Esophagus squamous epithelium (tissue), 5 donors: ENCODE measurements at regions not wholly inside any gene's neighbourhood (a gene's known extent, or its start where the extent isn't known, plus 50 kb on each side); places are given as distances from the start of the nearest gene placed in this dataset.

Experiments used
- DNase-seq: peaks from one replicate; lab custom pipeline; 2025; lab: John Stamatoyannopoulos, UW
- H3K27ac ChIP-seq, 4 donors: fragments of 200-600 bp; sonication (generic); one replicate each; pipeline ENCODE4 v1.5.1; 2016 to 2019; ENCODE audit warnings: mild to moderate bottlenecking in 1 of 4
- H3K27me3 ChIP-seq, 4 donors: fragments of 200-600 bp; sonication (generic); 1 replicate in 3 of 4; 2 replicates in 1 of 4; pipeline versions ENCODE4 v1.5.1 to v1.6.0; 2017 to 2021; ENCODE audit warnings: antibody characterized with exemption in 1 of 4
- H3K36me3 ChIP-seq, 3 donors: fragments of 200-600 bp; sonication (generic); one replicate each; pipeline ENCODE4 v1.5.1; 2016 to 2019
- H3K4me1 ChIP-seq, 3 donors: fragments of 200-600 bp; sonication (generic); one replicate each; pipeline ENCODE4 v1.5.1; 2017 to 2019
- H3K4me3 ChIP-seq, 4 donors: fragments of 200-600 bp; sonication (generic); 1 replicate in 3 of 4; 2 replicates in 1 of 4; pipeline ENCODE4 v1.5.1; 2016 to 2019; ENCODE audit warnings: mild to moderate bottlenecking in 2 of 4, moderate library complexity in 1 of 4
- H3K9me3 ChIP-seq, 3 donors: fragments of 200-600 bp; sonication (generic); one replicate each; pipeline ENCODE4 v1.5.1; 2016 to 2019
- POLR2A ChIP-seq, 4 donors: fragments of 450-650 bp; IDR thresholded peaks; one replicate each; pipeline ENCODE4 v1.6.1; 2017; ENCODE audit warnings: antibody characterized with exemption in 4 of 4, mild to moderate bottlenecking in 4 of 4, moderate library complexity in 3 of 4
- WGBS, 2 donors: methylation state at CpG; one replicate each; pipeline ENCODE4 v1.1.5; 2018; 5-methylcytosine and 5-hydroxymethylcytosine counted together
- intact Hi-C: fragments of 100-400 bp; cut with DNase I; formaldehyde crosslinking; loops from one replicate; pipeline ENCODE4 v1.15.0; 2022
- TF ChIP-seq, protein P1 (sequence below), 6 experiments: fragments of 450-650 bp in 4 of 6; fragments of 200-600 bp in 2 of 6; sonication (generic) in 2 of 6; IDR thresholded peaks; one replicate each; pipeline ENCODE4 v1.5.1; 2016 to 2019; ENCODE audit warnings: antibody characterized with exemption in 6 of 6, mild to moderate bottlenecking in 4 of 6, moderate library complexity in 4 of 6
- donor health status: DM: yes; HTN: yes; CAD: no.

DNA sequence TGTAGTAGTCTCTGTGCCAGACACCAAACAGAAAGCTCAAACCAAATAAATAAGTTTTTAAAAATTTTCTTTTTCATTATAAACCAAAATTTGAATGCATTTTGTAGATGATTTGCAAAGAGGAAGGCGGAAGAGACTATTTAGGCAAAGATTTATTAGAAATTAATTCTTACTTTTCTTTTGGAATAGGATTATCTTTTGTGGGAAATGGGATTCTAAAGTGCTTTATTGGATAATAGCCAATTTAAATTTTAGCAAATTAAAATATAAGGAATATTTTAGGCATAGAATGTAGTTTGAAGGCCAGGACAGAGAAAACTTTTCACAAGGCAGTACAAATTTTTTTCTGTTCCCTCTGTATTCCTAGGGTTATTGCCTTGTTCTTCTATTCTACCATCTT lies 311.4 kb upstream of the ITGA1 start:
- WGBS, 2 donors: 70 to 76% methylated on average over 1 of the region's 1 CpG
- TF ChIP-seq, protein P1, sequence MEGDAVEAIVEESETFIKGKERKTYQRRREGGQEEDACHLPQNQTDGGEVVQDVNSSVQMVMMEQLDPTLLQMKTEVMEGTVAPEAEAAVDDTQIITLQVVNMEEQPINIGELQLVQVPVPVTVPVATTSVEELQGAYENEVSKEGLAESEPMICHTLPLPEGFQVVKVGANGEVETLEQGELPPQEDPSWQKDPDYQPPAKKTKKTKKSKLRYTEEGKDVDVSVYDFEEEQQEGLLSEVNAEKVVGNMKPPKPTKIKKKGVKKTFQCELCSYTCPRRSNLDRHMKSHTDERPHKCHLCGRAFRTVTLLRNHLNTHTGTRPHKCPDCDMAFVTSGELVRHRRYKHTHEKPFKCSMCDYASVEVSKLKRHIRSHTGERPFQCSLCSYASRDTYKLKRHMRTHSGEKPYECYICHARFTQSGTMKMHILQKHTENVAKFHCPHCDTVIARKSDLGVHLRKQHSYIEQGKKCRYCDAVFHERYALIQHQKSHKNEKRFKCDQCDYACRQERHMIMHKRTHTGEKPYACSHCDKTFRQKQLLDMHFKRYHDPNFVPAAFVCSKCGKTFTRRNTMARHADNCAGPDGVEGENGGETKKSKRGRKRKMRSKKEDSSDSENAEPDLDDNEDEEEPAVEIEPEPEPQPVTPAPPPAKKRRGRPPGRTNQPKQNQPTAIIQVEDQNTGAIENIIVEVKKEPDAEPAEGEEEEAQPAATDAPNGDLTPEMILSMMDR (IDR thresholded peaks at IDR 0.05): no peak
- TF ChIP-seq POLR2A (IDR thresholded peaks at IDR 0.05): no peak
- H3K9me3 ChIP-seq: no peaks in the 10 kb centered on the region
- intact Hi-C loops: no loop called here
- DNase-seq: no peak
- no peaks in the 10 kb centered on the region for H3K27me3 ChIP-seq
- H3K4me1 ChIP-seq: no peaks in the 10 kb centered on the region
- H3K36me3 ChIP-seq: no peaks in the 10 kb centered on the region
- H3K27ac ChIP-seq: no peak overlapping the region
- no peak overlapping the region for H3K4me3 ChIP-seq

DNA sequence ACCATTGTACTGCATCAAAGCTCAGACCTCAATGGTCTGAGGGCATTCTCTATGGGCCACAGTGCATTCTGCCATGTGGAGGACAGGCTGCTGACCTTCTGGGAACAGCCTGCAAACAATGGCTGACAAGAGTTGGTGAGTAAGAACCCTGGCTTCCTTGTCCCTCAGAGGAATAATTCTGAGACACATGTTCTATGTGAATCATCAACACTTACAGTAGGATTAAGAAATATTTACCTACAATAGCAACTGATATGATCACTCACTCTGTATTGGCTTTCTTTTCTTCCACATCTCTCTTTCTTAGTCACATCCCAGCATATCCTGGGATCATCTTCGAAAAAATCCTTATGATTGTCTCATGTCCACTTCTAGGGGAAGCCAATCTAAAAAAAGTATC lies 306.5 kb upstream of the ITGA1 start:
- intact Hi-C loops: no loop called here

DNA sequence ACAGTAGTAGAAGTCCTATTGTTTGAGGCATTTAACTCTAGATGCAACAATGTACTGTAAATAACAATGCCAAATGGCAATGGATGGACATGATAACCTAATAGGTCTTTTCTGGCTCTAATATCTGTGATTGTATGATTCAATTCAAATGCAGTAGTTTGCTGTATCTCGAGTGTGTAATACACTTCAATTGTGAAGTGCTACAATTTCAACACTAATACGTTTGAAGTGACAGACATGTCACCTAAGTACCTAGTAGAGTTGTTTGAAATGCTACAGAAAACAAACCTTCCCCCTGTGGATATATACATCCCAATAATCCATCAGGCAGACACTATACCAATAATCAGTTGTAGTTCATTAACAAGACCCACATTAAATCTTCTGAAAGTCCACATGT lies 305.9 kb upstream of the ITGA1 start:
- TF ChIP-seq POLR2A (IDR thresholded peaks at IDR 0.05): no peak
- TF ChIP-seq, protein P1 (IDR thresholded peaks at IDR 0.05): no peak
- Histone ChIP-seq H3K4me3 (no peak overlapping the region), H3K9me3 (no peaks in the 10 kb centered on the region), H3K27me3 (no peaks in the 10 kb centered on the region), H3K27ac (no peak overlapping the region), H3K4me1 (no peaks in the 10 kb centered on the region), H3K36me3 (no peaks in the 10 kb centered on the region)
- 61 to 63% methylated on average over 2 of the region's 2 CpGs for WGBS, 2 donors
- intact Hi-C loops: no loop called here
- no peak for DNase-seq

More for the DNA sequence above, 306.5 kb upstream of the ITGA1 start:
- H3K27me3 ChIP-seq: no peaks in the 10 kb centered on the region
- no peak for TF ChIP-seq POLR2A (IDR thresholded peaks at IDR 0.05)
- TF ChIP-seq, protein P1 (IDR thresholded peaks at IDR 0.05): no peak
- no peaks in the 10 kb centered on the region for H3K9me3 ChIP-seq
- H3K36me3 ChIP-seq: no peaks in the 10 kb centered on the region
- 65 to 75% methylated on average over 1 of the region's 1 CpG for WGBS, 2 donors
- H3K4me1 ChIP-seq: no peaks in the 10 kb centered on the region
- no peak overlapping the region for H3K27ac ChIP-seq
- DNase-seq: no peak
- no peak overlapping the region for H3K4me3 ChIP-seq

DNA sequence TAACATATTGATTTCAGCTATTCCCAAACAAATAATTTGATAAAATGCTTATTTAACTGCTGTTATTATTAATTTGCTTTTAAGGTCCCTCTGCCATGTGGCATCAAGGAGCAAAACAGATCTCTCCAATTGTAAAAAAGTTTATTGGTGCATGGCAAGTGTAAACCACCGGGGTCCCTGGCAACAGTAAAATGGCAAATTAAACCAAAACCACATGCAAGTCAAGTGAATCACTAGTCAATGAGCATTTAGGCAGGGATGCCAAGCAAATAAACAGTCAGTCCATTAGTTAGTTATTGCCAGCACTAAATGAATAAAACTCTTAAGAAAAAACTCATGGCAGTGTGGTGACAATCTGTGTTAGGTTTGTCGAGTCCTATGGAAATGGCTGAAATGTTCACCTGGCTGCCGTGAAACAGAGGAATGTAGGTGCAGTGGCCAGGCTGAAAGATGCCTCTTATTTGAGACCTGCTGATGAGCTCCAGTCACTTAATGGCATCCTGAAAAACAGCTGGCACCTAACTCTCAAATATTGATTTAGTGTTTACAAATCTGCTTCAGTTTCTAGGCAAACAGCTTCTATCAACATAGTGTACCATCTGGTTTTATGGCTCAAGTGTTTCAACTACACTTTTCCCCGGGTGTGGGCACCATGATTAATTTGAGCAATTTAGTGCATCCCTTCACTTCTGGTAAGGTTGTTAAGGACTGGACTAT lies 296.5 kb upstream of the ITGA1 start:
- Histone ChIP-seq H3K4me3 (no peak overlapping the region), H3K9me3 (no peaks in the 10 kb centered on the region), H3K4me1 (no peaks in the 10 kb centered on the region), H3K27me3 (no peaks in the 10 kb centered on the region), H3K36me3 (no peaks in the 10 kb centered on the region), H3K27ac (no peak overlapping the region)
- intact Hi-C loops: no loop called here
- no peak for TF ChIP-seq POLR2A (IDR thresholded peaks at IDR 0.05)
- TF ChIP-seq, protein P1 (IDR thresholded peaks at IDR 0.05): no peak
- DNase-seq: no peak
- 70 to 72% methylated on average over 4 of the region's 4 CpGs for WGBS, 2 donors

DNA sequence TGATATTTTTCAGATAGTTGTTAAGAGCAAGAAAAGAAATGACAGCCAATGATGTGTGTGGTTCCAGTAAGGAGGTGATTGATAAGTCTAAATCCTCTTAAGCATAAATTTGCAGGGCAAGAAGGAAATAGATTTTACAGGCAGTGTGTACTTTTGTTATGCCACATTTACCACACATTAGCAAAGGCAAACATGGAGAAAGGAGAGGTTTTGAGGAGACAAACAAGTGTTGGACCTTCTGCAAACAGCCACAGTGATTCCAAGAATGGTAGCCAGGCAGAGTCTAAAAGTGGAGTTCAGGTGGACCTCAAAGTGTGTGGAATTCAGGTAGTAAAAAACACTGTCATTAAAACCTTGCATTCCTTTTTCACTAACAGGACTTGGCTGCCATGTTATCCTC lies 295.9 kb upstream of the ITGA1 start:
- Histone ChIP-seq H3K9me3 (no peaks in the 10 kb centered on the region), H3K27me3 (no peaks in the 10 kb centered on the region), H3K4me3 (no peak overlapping the region), H3K27ac (no peak overlapping the region), H3K36me3 (no peaks in the 10 kb centered on the region), H3K4me1 (no peaks in the 10 kb centered on the region)
- no peak for DNase-seq
- TF ChIP-seq, protein P1 (IDR thresholded peaks at IDR 0.05): no peak
- intact Hi-C loops: no loop called here
